AG04450 (cell line): ENCODE measurements at regions not wholly inside any gene's neighbourhood (a gene's known extent, or its start where the extent isn't known, plus 50 kb on each side); places are given as distances from the start of the nearest gene placed in this dataset.
"Not testable (repeated sequence)": the region's sequence is repeated elsewhere in the genome, so short reads cannot be mapped to it uniquely, and the experiment has no call there.

ENCODE experiments used
- CTCF ChIA-PET: fragments of 300-600, 350-600 bp; formaldehyde crosslinking; extraction: SDS; loops from one replicate; lab custom pipeline; 2022; ENCODE audit warnings: antibody characterized with exemption, inconsistent platforms; lab: Charles Lee
- POLR2A ChIA-PET: fragments of 350-600 bp; formaldehyde crosslinking; extraction: SDS; loops from one replicate; lab custom pipeline; 2021; ENCODE audit warnings: antibody characterized with exemption, inconsistent platforms; lab: Yijun Ruan, JAX
- DNase-seq: peaks from one replicate; pipeline ENCODE4 v3.0.0-alpha.2; 2011; ENCODE audit warnings: low read depth, low spot score
- H3K27ac ChIP-seq: one replicate; pipeline ENCODE4 v1.5.1; 2012; ENCODE audit warnings: low read depth, low read length, control low read depth
- H3K27me3 ChIP-seq: one replicate; pipeline ENCODE4 v1.6.0; 2012; ENCODE audit warnings: low read length; ENCODE audit not compliant: control insufficient read depth, insufficient read depth
- H3K4me3 ChIP-seq: 2 replicates; pipeline ENCODE4 v1.5.1; 2011; ENCODE audit warnings: mild to moderate bottlenecking, low read depth, low read length, control low read depth
- H3K9me3 ChIP-seq: 2 replicates; pipeline ENCODE4 v1.5.1; 2012; ENCODE audit warnings: low read length; ENCODE audit not compliant: control insufficient read depth, insufficient read depth
- TF ChIP-seq, protein P1 (sequence below): IDR thresholded peaks from 2 replicates; pipeline ENCODE4 v1.5.1; 2011; ENCODE audit warnings: low read depth, low read length, control low read depth, inconsistent platforms

DNA sequence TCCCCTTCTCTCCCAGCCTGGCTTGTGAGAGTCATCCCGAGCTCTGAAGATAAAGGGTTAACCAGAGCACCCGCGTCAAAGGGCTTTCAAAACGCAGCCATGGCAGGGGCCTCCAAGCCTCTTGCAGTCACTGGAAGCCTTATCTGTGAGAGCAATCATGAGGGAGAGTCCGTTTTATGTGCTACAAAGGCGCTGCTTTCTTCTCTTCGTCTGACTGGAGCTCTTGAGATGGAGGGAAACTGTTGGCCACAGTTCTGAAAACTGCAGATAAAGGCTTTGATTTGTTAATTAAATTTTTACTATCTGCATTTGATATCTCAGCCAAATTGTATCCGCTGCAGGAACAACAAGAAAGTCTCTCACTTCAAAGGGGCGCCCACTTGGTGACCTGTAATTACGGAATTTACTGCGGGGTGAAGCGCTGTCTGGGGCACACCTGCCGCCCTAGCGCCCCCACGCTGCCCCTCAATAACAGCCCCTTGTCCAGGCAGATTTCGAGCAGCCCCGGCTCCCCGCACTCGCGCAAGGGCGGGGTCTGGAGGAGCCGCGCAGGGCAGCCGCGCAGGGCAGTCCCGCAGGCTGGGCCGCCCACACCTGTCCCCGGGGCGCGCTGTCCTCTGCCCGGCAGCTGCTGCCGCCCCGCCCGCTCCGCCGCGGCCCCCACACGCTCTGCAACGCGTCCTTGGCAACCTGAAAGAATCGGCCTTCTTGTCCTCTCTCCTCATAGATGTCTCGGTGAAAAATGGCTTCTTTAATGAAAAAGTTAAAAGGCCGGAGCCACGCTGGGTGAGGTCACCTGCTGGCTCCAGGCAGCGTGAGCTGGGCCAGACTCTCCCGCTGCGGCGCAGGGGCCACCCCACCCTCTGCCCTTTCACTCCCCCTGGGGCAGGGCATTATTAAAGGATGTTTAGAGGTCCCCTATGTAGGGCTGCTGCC is 217.9 kb downstream of the VAPA start:
- TF ChIP-seq, protein P1, sequence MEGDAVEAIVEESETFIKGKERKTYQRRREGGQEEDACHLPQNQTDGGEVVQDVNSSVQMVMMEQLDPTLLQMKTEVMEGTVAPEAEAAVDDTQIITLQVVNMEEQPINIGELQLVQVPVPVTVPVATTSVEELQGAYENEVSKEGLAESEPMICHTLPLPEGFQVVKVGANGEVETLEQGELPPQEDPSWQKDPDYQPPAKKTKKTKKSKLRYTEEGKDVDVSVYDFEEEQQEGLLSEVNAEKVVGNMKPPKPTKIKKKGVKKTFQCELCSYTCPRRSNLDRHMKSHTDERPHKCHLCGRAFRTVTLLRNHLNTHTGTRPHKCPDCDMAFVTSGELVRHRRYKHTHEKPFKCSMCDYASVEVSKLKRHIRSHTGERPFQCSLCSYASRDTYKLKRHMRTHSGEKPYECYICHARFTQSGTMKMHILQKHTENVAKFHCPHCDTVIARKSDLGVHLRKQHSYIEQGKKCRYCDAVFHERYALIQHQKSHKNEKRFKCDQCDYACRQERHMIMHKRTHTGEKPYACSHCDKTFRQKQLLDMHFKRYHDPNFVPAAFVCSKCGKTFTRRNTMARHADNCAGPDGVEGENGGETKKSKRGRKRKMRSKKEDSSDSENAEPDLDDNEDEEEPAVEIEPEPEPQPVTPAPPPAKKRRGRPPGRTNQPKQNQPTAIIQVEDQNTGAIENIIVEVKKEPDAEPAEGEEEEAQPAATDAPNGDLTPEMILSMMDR, result no peak
- H3K9me3 ChIP-seq, result no peaks in the 10 kb centered on the region
- DNase-seq, result no peak
- no peak overlapping the region for H3K27ac ChIP-seq
- H3K4me3 ChIP-seq, result no peak overlapping the region
- CTCF ChIA-PET, result no interaction called here
- peaks cover 53% of the 10 kb centered on the region for H3K27me3 ChIP-seq
- POLR2A ChIA-PET, result no interaction called here

DNA sequence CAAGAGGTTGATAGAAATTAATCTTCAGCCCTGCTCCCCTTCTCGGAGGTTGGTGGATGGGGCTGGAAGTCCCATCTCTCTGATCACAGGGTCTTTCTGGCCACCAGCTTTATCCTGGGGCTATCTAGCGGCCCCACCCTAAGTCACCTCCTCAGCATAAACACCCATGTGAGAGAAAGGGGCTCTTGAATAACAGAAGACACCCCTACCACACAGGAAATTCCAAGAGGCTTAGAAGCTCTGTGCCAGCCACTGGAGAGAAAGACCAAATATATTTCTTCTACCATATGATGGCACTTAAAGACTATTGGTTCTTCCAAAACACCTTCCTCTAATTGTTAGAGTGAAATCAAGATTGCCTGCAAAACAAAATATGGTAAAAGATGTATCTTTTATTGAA is 219.7 kb downstream of the VAPA start:
- H3K27me3 ChIP-seq, result peaks cover 42% of the 10 kb centered on the region
- no peak overlapping the region for H3K27ac ChIP-seq
- ChIA-PET CTCF (no interaction called here), POLR2A (no interaction called here)
- H3K9me3 ChIP-seq, result no peaks in the 10 kb centered on the region
- TF ChIP-seq, protein P1, result no peak
- H3K4me3 ChIP-seq, result no peak overlapping the region
- no peak for DNase-seq

DNA sequence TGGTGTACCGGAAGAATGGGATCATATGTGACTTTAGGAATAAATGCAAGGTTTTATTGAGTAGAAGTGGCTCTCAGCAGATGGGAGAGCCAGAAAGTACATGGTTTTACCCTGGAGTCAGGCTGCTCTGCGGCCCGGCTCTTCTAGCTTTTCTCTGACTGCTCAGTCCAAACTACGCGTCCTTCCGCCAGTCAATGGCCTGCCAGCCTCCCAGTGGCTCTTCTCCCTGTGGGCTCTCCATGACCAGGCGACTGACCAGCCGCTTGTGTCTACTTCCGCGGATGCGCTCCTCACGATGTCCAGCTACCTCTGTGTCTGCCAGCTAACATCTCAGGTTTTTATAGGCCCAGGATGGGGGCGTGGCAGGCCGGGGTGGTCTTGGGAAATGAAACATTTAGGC is 220.4 kb downstream of the VAPA start:
- CTCF ChIA-PET, result no interaction called here
- no peak overlapping the region for H3K4me3 ChIP-seq
- no peaks in the 10 kb centered on the region for H3K9me3 ChIP-seq
- no peak for DNase-seq
- TF ChIP-seq, protein P1, result no peak
- POLR2A ChIA-PET, result no interaction called here
- peaks cover 40% of the 10 kb centered on the region for H3K27me3 ChIP-seq
- no peak overlapping the region for H3K27ac ChIP-seq

DNA sequence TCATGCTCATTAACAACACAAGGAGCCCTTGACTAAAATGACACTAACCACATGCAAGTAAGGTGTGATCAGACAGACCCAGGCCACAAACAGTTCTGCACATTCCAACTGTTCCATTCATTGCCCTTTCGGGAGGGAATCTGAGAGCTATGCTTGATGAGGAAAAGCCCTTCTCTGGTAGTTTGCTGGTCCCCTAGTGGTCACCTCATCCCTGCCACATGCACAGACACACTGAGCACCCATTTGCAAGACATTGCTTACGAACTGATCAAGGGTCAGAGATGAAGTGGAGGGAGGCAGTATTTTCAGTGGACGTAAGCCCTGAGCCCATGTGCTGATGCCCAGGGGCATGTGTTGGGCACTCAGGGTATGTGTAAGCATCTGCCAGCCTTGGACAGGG is 220.9 kb downstream of the VAPA start:
- H3K9me3 ChIP-seq, H3K27ac ChIP-seq, CTCF ChIA-PET, H3K4me3 ChIP-seq, DNase-seq, POLR2A ChIA-PET: not testable (repeated sequence)
- H3K27me3 ChIP-seq, result peaks cover 35% of the 10 kb centered on the region

DNA sequence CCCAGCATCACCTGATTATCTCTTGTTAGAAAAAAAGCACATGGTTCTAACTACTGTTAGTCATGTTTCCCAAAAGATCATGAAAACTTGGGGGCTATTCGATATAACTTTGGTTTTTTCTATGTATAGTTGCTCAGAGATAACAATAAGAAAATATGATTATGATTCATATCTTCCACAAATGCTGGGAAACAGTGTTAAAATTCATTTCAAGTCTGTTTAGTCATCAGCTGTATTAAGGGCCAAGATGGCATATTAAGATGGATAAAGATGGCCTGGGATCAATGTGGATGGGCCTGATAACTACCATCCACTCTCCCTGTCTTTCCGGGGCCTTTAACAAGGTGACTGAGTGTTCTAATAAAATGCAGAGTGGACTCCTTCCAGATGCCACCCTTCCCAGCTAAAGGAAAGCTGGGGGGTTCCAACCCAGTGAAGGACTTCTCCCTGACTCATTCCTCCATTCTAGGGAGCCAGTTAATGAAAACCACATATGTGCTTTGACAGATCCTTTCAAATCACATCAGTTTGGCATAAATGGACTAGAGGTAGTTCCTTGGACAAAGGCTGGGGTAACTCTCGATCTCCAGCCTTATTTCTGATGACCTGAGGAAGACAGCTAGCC is 221.6 kb downstream of the VAPA start:
- Histone ChIP-seq H3K4me3 (no peak overlapping the region), H3K27ac (no peak overlapping the region), H3K27me3 (peaks cover 29% of the 10 kb centered on the region), H3K9me3 (no peaks in the 10 kb centered on the region)
- POLR2A ChIA-PET, result no interaction called here
- CTCF ChIA-PET, result no interaction called here
- TF ChIP-seq, protein P1, result no peak
- DNase-seq, result no peak
